PC-9 (cell line): ENCODE measurements at regions not wholly inside any gene's neighbourhood (a gene's known extent, or its start where the extent isn't known, plus 50 kb on each side); places are given as distances from the start of the nearest gene placed in this dataset.
A peak's percentile ranks its signal among the peaks of the same experiment; 100 is the strongest.

ENCODE experiments used
- BruUV-seq: library from RNA; stranded (reverse); fragments of 400-500 nt; replicated peaks from 2 replicates; lab custom pipeline; 2021; lab: Mats Ljungman, UMichigan
- CTCF ChIA-PET: fragments of 300-600 bp; sonication (Branson Sonifier 250); formaldehyde crosslinking; loops from one replicate; lab custom pipeline; 2022; ENCODE audit warnings: antibody characterized with exemption; lab: Charles Lee
- POLR2A ChIA-PET: fragments of 300-600 bp; sonication (Branson Sonifier 250); formaldehyde crosslinking; loops from one replicate; lab custom pipeline; 2022; ENCODE audit warnings: antibody characterized with exemption; ENCODE audit not compliant: unreplicated experiment; lab: Charles Lee
- DNase-seq, 2 experiments: peaks; one replicate each; pipeline versions ENCODE4 v3.0.0 to v3.0.0-alpha.2; 2015 to 2022; ENCODE audit warnings: mixed read lengths in 1 of 2
- H2AFZ ChIP-seq: fragments of 200-600 bp; sonication (generic); 2 replicates; pipeline ENCODE4 v1.8.1; 2017; ENCODE audit warnings: antibody characterized with exemption
- H3F3A ChIP-seq: fragments of 200-600 bp; sonication (generic); 2 replicates; pipeline ENCODE4 v1.8.1; 2017; ENCODE audit warnings: antibody characterized with exemption, mild to moderate bottlenecking, low read depth; ENCODE audit not compliant: insufficient read depth
- H3K27ac ChIP-seq: fragments of 200-600 bp; sonication (generic); 2 replicates; pipeline ENCODE4 v1.6.1; 2016; ENCODE audit warnings: mixed run types
- H3K27me3 ChIP-seq: fragments of 200-600 bp; sonication (generic); 2 replicates; pipeline ENCODE4 v1.6.1; 2016; ENCODE audit warnings: low read depth, mixed run types; ENCODE audit not compliant: insufficient read depth
- H3K36me3 ChIP-seq: fragments of 200-600 bp; sonication (generic); 2 replicates; pipeline ENCODE4 v1.6.1; 2016; ENCODE audit warnings: low read depth, mixed run types
- H3K4me1 ChIP-seq: fragments of 200-600 bp; sonication (generic); replicated peaks from 2 replicates; pipeline ENCODE4 v1.6.1; 2016; ENCODE audit warnings: mixed run types; ENCODE audit not compliant: insufficient read depth
- H3K4me2 ChIP-seq: fragments of 200-600 bp; sonication (generic); 2 replicates; pipeline ENCODE4 v1.6.1; 2017; ENCODE audit warnings: mixed run types
- H3K4me3 ChIP-seq: fragments of 200-600 bp; sonication (generic); 2 replicates; pipeline ENCODE4 v1.6.1; 2016; ENCODE audit warnings: mixed run types
- H3K79me2 ChIP-seq: fragments of 200-600 bp; sonication (generic); 2 replicates; pipeline ENCODE4 v1.6.1; 2017; ENCODE audit warnings: low read depth, mixed run types
- H3K9me2 ChIP-seq: fragments of 200-600 bp; sonication (generic); 2 replicates; pipeline ENCODE4 v1.8.1; 2017; ENCODE audit warnings: mild to moderate bottlenecking; ENCODE audit not compliant: insufficient read depth
- H3K9me3 ChIP-seq: fragments of 200-600 bp; sonication (generic); 2 replicates; pipeline ENCODE4 v1.8.1; 2016; ENCODE audit warnings: low read depth; ENCODE audit not compliant: insufficient read depth
- H4K20me1 ChIP-seq: fragments of 200-600 bp; sonication (generic); 2 replicates; pipeline ENCODE4 v1.8.1; 2017; ENCODE audit not compliant: insufficient read depth
- EZH2 ChIP-seq: fragments of 200-600 bp; sonication (generic); IDR thresholded peaks from 2 replicates; pipeline ENCODE4 v1.8.0; 2017; ENCODE audit warnings: antibody characterized with exemption, low read depth
- intact Hi-C: fragments of 100-400 bp; cut with micrococcal nuclease; formaldehyde crosslinking; loops from one replicate; pipeline ENCODE4 v1.10.0; 2022; ENCODE audit not compliant: unreplicated experiment
- TF ChIP-seq, protein P1 (sequence below): fragments of 200-600 bp; sonication (generic); conservative IDR thresholded peaks from 2 replicates; pipeline ENCODE4 v1.6.1; 2017; ENCODE audit warnings: mixed run types, antibody characterized with exemption, mild to moderate bottlenecking, moderate library complexity

DNA sequence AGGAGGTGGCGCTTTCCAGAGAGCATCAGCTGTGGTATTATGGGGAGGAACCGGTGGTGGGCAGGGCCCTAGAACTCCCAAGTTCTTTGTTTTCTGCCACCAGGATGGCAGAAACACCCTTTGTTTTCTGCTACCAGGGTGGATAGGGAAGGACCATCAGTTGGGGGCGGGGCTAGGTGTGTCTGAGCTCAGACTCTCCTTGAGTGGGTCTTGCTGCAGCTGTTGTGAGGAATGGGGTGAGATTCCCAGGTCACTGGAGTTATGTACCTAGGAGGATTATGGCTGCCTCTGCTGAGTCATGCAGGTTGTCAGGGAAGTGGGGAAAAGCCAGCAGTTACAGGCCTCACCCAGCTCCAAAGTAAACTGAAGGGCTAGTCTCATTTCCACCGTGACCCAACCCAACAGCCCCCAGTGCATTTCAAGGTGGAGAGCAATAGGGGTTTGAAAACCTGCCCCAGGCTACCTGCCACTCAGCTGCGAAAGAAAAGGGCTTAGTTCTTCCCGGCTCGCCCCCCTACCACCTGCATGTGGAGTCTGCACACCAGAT, 167.8 kb upstream of the FAM241A start:
- Histone ChIP-seq H3K27ac (no peak overlapping the region), H3K79me2 (no peaks in the 10 kb centered on the region), H3K36me3 (no peaks in the 10 kb centered on the region), H3K9me2 (no peaks in the 10 kb centered on the region), H3K4me2 (no peak overlapping the region), H3K4me3 (no peak overlapping the region), H3K4me1 (0 out of 2 replicates have a peak, but pooled peaks cover 7% of the 10 kb centered on the region), H3F3A (no peaks in the 10 kb centered on the region), H3K27me3 (no peaks in the 10 kb centered on the region), H3K9me3 (no peaks in the 10 kb centered on the region; the same call in 1 of the 2 replicates), H4K20me1 (no peaks in the 10 kb centered on the region), H2AFZ (peak overlapping the region; percentile 73)
- intact Hi-C loops, result no loop called here
- TF ChIP-seq, protein P1, sequence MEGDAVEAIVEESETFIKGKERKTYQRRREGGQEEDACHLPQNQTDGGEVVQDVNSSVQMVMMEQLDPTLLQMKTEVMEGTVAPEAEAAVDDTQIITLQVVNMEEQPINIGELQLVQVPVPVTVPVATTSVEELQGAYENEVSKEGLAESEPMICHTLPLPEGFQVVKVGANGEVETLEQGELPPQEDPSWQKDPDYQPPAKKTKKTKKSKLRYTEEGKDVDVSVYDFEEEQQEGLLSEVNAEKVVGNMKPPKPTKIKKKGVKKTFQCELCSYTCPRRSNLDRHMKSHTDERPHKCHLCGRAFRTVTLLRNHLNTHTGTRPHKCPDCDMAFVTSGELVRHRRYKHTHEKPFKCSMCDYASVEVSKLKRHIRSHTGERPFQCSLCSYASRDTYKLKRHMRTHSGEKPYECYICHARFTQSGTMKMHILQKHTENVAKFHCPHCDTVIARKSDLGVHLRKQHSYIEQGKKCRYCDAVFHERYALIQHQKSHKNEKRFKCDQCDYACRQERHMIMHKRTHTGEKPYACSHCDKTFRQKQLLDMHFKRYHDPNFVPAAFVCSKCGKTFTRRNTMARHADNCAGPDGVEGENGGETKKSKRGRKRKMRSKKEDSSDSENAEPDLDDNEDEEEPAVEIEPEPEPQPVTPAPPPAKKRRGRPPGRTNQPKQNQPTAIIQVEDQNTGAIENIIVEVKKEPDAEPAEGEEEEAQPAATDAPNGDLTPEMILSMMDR, result no peak
- no peak for TF ChIP-seq EZH2
- POLR2A ChIA-PET, result no interaction called here
- BruUV-seq, result no TSS peak
- CTCF ChIA-PET, result no interaction called here
- DNase-seq, result no peak

DNA sequence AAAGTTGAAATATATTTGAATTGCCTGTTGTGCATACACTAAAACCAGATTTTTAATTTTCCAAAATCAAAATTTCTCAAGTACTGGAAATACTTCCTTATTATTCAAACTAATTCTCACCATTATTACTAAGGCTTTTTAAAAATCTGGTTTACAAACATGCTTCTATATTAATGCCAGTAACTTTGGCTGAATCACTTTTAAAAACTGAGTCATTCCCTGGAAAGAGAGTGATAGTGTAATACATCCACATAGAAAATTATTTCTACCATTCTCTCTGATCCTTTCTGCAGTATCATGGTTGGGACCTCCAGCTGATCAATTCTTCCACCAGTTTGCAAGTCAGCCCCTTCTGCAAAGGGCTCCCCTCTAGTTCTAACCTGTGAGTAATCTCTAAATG, 165.3 kb upstream of the FAM241A start:
- no peak overlapping the region for H3K4me3 ChIP-seq
- CTCF ChIA-PET, result no interaction called here
- no TSS peak for BruUV-seq
- intact Hi-C loops, result no loop called here
- no peaks in the 10 kb centered on the region for H3F3A ChIP-seq
- POLR2A ChIA-PET, result no interaction called here
- no peak for TF ChIP-seq EZH2
- TF ChIP-seq, protein P1, result no peak
- H3K79me2 ChIP-seq, result no peaks in the 10 kb centered on the region
- no peaks in the 10 kb centered on the region for H3K9me2 ChIP-seq
- no peaks in the 10 kb centered on the region for H4K20me1 ChIP-seq
- H3K9me3 ChIP-seq, result no peaks in the 10 kb centered on the region; the same call in 1 of the 2 replicates
- 0 out of 2 replicates have a peak, but pooled peaks cover 7% of the 10 kb centered on the region for H3K4me1 ChIP-seq
- no peaks in the 10 kb centered on the region for H3K27me3 ChIP-seq
- H3K4me2 ChIP-seq, result no peak overlapping the region
- H3K36me3 ChIP-seq, result no peaks in the 10 kb centered on the region
- H2AFZ ChIP-seq, result no peak overlapping the region
- no peak for DNase-seq
- H3K27ac ChIP-seq, result no peak overlapping the region

GRCh38 chr4:111982089-111982488, 163.2 kb upstream of the FAM241A start:
- no peak for DNase-seq
- TF ChIP-seq EZH2, result no peak
- TF ChIP-seq, protein P1, result no peak
- Histone ChIP-seq H3K9me2 (no peaks in the 10 kb centered on the region), H2AFZ (no peak overlapping the region), H4K20me1 (no peaks in the 10 kb centered on the region), H3K4me1 (0 out of 2 replicates have a peak, but pooled peaks cover 7% of the 10 kb centered on the region), H3K9me3 (no peaks in the 10 kb centered on the region; the same call in 1 of the 2 replicates), H3K4me2 (no peak overlapping the region), H3K27me3 (no peaks in the 10 kb centered on the region), H3K36me3 (no peaks in the 10 kb centered on the region), H3K4me3 (no peak overlapping the region), H3F3A (no peaks in the 10 kb centered on the region), H3K79me2 (no peaks in the 10 kb centered on the region), H3K27ac (no peak overlapping the region)
- no TSS peak for BruUV-seq
- ChIA-PET CTCF (no interaction called here), POLR2A (no interaction called here)
- intact Hi-C loops, result no loop called here
